GM12878 (cell line): ENCODE measurements at regions not wholly inside any gene's neighbourhood (a gene's known extent, or its start where the extent isn't known, plus 50 kb on each side); places are given as distances from the start of the nearest gene placed in this dataset.

Experiments used
- BMI1 ChIP-seq: fragments of 450-650 bp; IDR thresholded peaks from 2 replicates; pipeline ENCODE4 v1.6.1; 2016; ENCODE audit warnings: mild to moderate bottlenecking, moderate library complexity, borderline replicate concordance
- BRCA1 ChIP-seq: IDR thresholded peaks from 2 replicates; pipeline ENCODE4 v1.6.1; 2011; ENCODE audit warnings: low read depth, low read length, improper control_type of control experiment
- CHD4 ChIP-seq: fragments of 200-600 bp; sonication (generic); IDR thresholded peaks from 2 replicates; pipeline ENCODE4 v1.6.1; 2016; ENCODE audit warnings: mild to moderate bottlenecking
- CTCF ChIP-seq, 3 experiments: IDR thresholded peaks in 2 of 3; conservative IDR thresholded peaks in 1 of 3; 2 replicates each; pipeline ENCODE4 v1.5.1; 2011; ENCODE audit warnings: low read depth in 3 of 3, low read length in 3 of 3, mild to moderate bottlenecking in 3 of 3, control low read depth in 2 of 3, moderate library complexity in 2 of 3, inconsistent platforms in 1 of 3, mixed read lengths in 1 of 3; ENCODE audit not compliant: control insufficient read depth in 2 of 3, insufficient read depth in 1 of 3; ENCODE audit errors: extremely low read depth in 1 of 3
- GABPA ChIP-seq: IDR thresholded peaks from 2 replicates; pipeline ENCODE4 v1.6.1; 2014; ENCODE audit warnings: antibody characterized with exemption, low read depth, mild to moderate bottlenecking, inconsistent platforms
- JUNB ChIP-seq: IDR thresholded peaks from 2 replicates; pipeline ENCODE4 v1.6.1; 2016; ENCODE audit warnings: antibody characterized with exemption, mild to moderate bottlenecking
- JUND ChIP-seq: IDR thresholded peaks from 2 replicates; pipeline ENCODE4 v1.6.1; 2012; ENCODE audit warnings: low read depth, mild to moderate bottlenecking, low read length, improper control_type of control experiment, moderate library complexity
- NR2C2 ChIP-seq: IDR thresholded peaks from 2 replicates; pipeline ENCODE4 v1.6.1; 2011; ENCODE audit warnings: borderline replicate concordance, low read depth; ENCODE audit not compliant: control insufficient read depth, insufficient read length
- SMARCA5 ChIP-seq: fragments of 450-650 bp; IDR thresholded peaks from 2 replicates; pipeline ENCODE4 v1.6.1; 2017; ENCODE audit warnings: mild to moderate bottlenecking
- TARDBP ChIP-seq: IDR thresholded peaks from 2 replicates; pipeline ENCODE4 v1.6.1; 2016; ENCODE audit warnings: borderline replicate concordance
- TF ChIP-seq, protein P1 (sequence below): IDR thresholded peaks from 2 replicates; pipeline ENCODE4 v1.6.1; 2011; ENCODE audit warnings: borderline replicate concordance, low read depth, mild to moderate bottlenecking, moderate library complexity, low read length; ENCODE audit not compliant: insufficient read depth, poor library complexity, severe bottlenecking

DNA sequence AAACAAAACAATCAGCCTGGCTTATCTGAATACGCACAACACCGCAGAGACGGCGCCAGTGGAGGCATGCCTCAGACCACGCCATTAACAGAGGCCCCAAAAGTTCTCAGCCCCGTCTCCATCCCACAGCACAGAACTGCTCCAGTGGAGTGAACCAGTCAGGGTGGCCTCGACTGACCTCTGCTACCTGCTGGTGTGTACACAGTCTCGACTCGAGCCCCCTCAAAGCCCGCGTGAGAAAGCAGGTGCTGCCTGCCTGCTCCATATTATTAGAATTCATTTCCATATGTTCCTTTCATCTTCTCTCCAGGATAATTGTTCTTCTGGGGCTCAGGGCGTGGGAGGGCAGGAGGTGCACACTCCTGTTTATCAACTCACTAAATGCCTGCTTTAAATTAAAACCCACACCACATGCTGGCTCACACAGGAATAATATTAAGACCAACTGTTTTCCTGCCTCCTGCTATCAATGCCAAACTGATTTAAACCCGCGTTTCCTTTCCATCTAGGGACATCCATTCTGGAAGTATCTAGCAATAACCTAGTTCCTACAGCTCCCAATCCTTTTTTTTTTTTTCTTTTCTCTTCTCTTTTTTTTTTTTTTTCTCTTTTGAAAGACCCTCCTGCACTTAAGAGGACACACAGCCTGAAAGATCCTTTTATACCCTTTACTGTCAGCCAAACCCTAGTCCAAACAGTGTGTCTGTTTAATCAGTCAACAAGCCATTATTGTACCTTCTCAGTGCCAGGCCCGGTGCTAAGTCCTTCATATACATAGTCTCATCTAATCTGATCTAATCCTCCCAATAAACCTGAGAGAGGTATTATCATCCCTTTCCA, 101.2 kb downstream of the TLE3 start:
- TF ChIP-seq BRCA1 (no peak), JUNB (no peak), CTCF (IDR thresholded peaks at IDR 0.05 in 2 of 3, conservative IDR thresholded peaks at IDR 0.05 in 1 of 3; ENCODE audit: control insufficient read depth in 2 of 3, extremely low read depth in 1 of 3, insufficient read depth in 1 of 3, low read depth in 3 of 3, low read length in 3 of 3) (no peak), NR2C2 (no peak), SMARCA5 (no peak), GABPA (no peak), BMI1 (no peak), TARDBP (no peak), CHD4 (no peak), JUND (no peak)
- TF ChIP-seq, protein P1, sequence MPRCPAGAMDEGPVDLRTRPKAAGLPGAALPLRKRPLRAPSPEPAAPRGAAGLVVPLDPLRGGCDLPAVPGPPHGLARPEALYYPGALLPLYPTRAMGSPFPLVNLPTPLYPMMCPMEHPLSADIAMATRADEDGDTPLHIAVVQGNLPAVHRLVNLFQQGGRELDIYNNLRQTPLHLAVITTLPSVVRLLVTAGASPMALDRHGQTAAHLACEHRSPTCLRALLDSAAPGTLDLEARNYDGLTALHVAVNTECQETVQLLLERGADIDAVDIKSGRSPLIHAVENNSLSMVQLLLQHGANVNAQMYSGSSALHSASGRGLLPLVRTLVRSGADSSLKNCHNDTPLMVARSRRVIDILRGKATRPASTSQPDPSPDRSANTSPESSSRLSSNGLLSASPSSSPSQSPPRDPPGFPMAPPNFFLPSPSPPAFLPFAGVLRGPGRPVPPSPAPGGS, result no peak
